DND-41 (cell line): ENCODE measurements at regions not wholly inside any gene's neighbourhood (a gene's known extent, or its start where the extent isn't known, plus 50 kb on each side); places are given as distances from the start of the nearest gene placed in this dataset.
"Not testable (repeated sequence)": the region's sequence is repeated elsewhere in the genome, so short reads cannot be mapped to it uniquely, and the experiment has no call there.

Experiments used
- EZH2 ChIP-seq: IDR thresholded peaks from 3 replicates; pipeline ENCODE4 v1.6.1; 2012; ENCODE audit warnings: borderline replicate concordance, low read depth, mild to moderate bottlenecking, moderate library complexity, low read length, inconsistent platforms; ENCODE audit not compliant: severe bottlenecking
- TF ChIP-seq, protein P1 (sequence below): IDR thresholded peaks from 2 replicates; pipeline ENCODE4 v1.5.1; 2012; ENCODE audit warnings: borderline replicate concordance, low read length, moderate library complexity, mild to moderate bottlenecking; ENCODE audit not compliant: poor library complexity, severe bottlenecking; ENCODE audit errors: extremely low read depth

DNA sequence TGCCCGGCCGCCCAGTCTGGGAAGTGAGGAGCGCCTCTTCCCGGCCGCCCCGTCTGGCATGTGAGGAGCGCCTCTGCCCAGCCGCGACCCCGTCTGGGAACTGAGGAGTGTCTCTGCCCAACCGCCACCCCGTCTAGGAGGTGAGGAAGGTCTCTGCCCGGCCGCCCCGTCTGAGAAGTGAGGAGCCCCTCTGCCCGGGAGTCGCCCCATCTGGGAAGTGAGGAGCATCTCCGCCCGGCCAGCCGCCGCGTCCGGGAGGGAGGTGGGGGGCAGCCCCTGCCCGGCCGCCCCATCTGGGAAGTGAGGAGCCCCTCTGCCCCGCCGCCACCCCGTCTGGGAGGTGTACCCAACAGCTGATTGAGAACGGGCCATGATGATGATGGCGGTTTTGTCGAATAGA is 109.6 kb upstream of the SLITRK5 start:
- TF ChIP-seq, protein P1, sequence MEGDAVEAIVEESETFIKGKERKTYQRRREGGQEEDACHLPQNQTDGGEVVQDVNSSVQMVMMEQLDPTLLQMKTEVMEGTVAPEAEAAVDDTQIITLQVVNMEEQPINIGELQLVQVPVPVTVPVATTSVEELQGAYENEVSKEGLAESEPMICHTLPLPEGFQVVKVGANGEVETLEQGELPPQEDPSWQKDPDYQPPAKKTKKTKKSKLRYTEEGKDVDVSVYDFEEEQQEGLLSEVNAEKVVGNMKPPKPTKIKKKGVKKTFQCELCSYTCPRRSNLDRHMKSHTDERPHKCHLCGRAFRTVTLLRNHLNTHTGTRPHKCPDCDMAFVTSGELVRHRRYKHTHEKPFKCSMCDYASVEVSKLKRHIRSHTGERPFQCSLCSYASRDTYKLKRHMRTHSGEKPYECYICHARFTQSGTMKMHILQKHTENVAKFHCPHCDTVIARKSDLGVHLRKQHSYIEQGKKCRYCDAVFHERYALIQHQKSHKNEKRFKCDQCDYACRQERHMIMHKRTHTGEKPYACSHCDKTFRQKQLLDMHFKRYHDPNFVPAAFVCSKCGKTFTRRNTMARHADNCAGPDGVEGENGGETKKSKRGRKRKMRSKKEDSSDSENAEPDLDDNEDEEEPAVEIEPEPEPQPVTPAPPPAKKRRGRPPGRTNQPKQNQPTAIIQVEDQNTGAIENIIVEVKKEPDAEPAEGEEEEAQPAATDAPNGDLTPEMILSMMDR, result not testable (repeated sequence)
- TF ChIP-seq EZH2, result not testable (repeated sequence)
